ENCODE measurements at regions not wholly inside any gene's neighbourhood (a gene's known extent, or its start where the extent isn't known, plus 50 kb on each side); places are given as distances from the start of the nearest gene placed in this dataset.

DNA sequence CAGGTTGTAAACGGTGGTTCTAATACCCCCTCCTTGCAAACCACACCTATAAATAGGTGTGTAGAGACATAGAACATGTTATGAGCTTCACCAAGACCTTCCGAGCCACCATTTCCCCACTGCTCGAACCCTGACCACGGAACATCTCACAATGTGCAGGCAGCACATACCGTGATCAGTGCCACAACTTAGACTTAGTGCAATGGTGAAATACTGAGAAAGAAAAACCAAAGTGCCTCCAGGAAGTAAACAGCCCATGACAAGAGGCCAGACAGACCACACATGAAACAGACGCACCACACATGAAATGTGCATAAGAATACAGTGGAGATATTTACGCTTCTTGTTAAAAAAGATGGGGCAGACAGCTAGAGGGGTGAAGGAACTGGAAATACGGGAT is 166.9 kb upstream of the CCND2 start:
- no peaks in the 10 kb centered on the region; the same call in 2 of the 3 replicates for H3K9me3 ChIP-seq (replicated peaks; ENCODE audit: control insufficient read depth, insufficient read depth, low read length)
- WGBS (ENCODE audit: insufficient coverage, insufficient replicate concordance, low lambda C conversion rate, missing lambda C conversion rate), result 42% methylated on average over 8 of the region's 8 CpGs
- no peak for FAIRE-seq
- in situ Hi-C loops (cut with MboI), result loop anchor here (5.0 kb wide), 1 partner anchor 171 kb away; no protein-coding TSS in a partner anchor
- no peak overlapping the region for H3K9ac ChIP-seq (ENCODE audit: control insufficient read depth, insufficient read depth, low read length)
- H3K79me2 ChIP-seq (ENCODE audit: control insufficient read depth, insufficient read depth, low read length), result no peaks in the 10 kb centered on the region
- no peaks in the 10 kb centered on the region; a peak in 1 of 4 replicates for H3K36me3 ChIP-seq (ENCODE audit: control insufficient read depth in 2 of 2, insufficient read depth in 2 of 2, low read length in 1 of 2)
- no peak overlapping the region for H2AFZ ChIP-seq (ENCODE audit: control insufficient read depth, low read depth, low read length)
- ATAC-seq, result no peak
- POLR2A ChIA-PET, result interaction anchor here (0.7 to 2.1 kb wide), 5 partner anchors 10 to 170 kb away, joined by 3 to 14 read pairs (median 3); no protein-coding TSS in a partner anchor
- TF ChIP-seq, protein P1, sequence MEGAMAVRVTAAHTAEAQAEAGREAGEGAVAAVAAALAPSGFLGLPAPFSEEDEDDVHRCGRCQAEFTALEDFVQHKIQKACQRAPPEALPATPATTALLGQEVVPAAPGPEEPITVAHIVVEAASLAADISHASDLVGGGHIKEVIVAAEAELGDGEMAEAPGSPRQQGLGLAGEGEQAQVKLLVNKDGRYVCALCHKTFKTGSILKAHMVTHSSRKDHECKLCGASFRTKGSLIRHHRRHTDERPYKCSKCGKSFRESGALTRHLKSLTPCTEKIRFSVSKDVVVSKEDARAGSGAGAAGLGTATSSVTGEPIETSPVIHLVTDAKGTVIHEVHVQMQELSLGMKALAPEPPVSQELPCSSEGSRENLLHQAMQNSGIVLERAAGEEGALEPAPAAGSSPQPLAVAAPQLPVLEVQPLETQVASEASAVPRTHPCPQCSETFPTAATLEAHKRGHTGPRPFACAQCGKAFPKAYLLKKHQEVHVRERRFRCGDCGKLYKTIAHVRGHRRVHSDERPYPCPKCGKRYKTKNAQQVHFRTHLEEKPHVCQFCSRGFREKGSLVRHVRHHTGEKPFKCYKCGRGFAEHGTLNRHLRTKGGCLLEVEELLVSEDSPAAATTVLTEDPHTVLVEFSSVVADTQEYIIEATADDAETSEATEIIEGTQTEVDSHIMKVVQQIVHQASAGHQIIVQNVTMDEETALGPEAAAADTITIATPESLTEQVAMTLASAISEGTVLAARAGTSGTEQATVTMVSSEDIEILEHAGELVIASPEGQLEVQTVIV (IDR thresholded peaks at IDR 0.05; ENCODE audit: borderline replicate concordance, partially characterized antibody), result no peak
- TF ChIP-seq BMI1 (IDR thresholded peaks at IDR 0.05; ENCODE audit: borderline replicate concordance) (no peak), DPF2 (IDR thresholded peaks at IDR 0.05) (no peak), MEF2A (IDR thresholded peaks at IDR 0.05; ENCODE audit: insufficient read depth, low read depth, low read length) (no peak), CHD2 (IDR thresholded peaks at IDR 0.05; ENCODE audit: borderline replicate concordance, low read depth, low read length) (no peak), PAX5 (IDR thresholded peaks at IDR 0.05; ENCODE audit: borderline replicate concordance, low read depth, low read length) (no peak)
- TF ChIP-seq, protein P2, sequence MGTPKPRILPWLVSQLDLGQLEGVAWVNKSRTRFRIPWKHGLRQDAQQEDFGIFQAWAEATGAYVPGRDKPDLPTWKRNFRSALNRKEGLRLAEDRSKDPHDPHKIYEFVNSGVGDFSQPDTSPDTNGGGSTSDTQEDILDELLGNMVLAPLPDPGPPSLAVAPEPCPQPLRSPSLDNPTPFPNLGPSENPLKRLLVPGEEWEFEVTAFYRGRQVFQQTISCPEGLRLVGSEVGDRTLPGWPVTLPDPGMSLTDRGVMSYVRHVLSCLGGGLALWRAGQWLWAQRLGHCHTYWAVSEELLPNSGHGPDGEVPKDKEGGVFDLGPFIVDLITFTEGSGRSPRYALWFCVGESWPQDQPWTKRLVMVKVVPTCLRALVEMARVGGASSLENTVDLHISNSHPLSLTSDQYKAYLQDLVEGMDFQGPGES (IDR thresholded peaks at IDR 0.05), result no peak
- peak overlapping the region; percentile 1; the same call in 1 of the 2 replicates for H3K27ac ChIP-seq (ENCODE audit: control insufficient read depth, insufficient read depth)
- RAD21 ChIA-PET (ENCODE audit: unreplicated experiment), result interaction anchor here (1.3 to 2.7 kb wide), 15 partner anchors 10 to 172 kb away, joined by 3 to 62 read pairs (median 12); partner anchors contain the start of gene CCND2
- CTCF ChIA-PET, result interaction anchor here (1.4 to 4.1 kb wide), 10 partner anchors 10 to 176 kb away, joined by 4 to 107 read pairs (median 22); no protein-coding TSS in a partner anchor
- DNase-seq (ENCODE audit: low read depth, low spot score), result no peak
- H4K20me1 ChIP-seq (ENCODE audit: control insufficient read depth, insufficient read depth), result no peaks in the 10 kb centered on the region
- intact Hi-C loops (cut with micrococcal nuclease; ENCODE audit: unreplicated experiment), result loop anchor here (1.0 to 2.0 kb wide), 3 partner anchors 12 to 171 kb away; no protein-coding TSS in a partner anchor
- H3K4me1 ChIP-seq (ENCODE audit: control insufficient read depth, insufficient read depth, low read length), result peaks cover 18% of the 10 kb centered on the region
- SMC1A ChIA-PET (ENCODE audit: uncharacterized antibody, unreplicated experiment), result interaction anchor here (0.8 to 2.7 kb wide), 19 partner anchors 8 to 222 kb away, joined by 3 to 75 read pairs (median 10); partner anchors contain the start of gene CCND2
- peaks cover 0 to 1% of the 10 kb centered on the region in 2 experiments; a peak in 1 of 4 replicates for H3K27me3 ChIP-seq (replicated peaks in 1 of 2; ENCODE audit: control insufficient read depth in 2 of 2, insufficient read depth in 2 of 2, low read length in 1 of 2)
- no peak overlapping the region for H3K4me3 ChIP-seq
- H3K4me2 ChIP-seq (ENCODE audit: control insufficient read depth, insufficient read depth), result no peak overlapping the region; the same call in 1 of the 2 replicates
- BruUV-seq (replicated peaks), result no TSS peak
